ENCODE measurements at regions not wholly inside any gene's neighbourhood (a gene's known extent, or its start where the extent isn't known, plus 50 kb on each side); places are given as distances from the start of the nearest gene placed in this dataset.

GRCh38 chr6:109269953-109270517, 112.2 kb downstream of the CD164 start:
- DNase-seq (ENCODE audit: low read depth), result no peak
- no peak overlapping the region for H3K4me3 ChIP-seq (ENCODE audit: low read depth, low read length)
- TF ChIP-seq CTCF (IDR thresholded peaks at IDR 0.05; ENCODE audit: insufficient read depth, low read depth, low read length, missing control alignments), result no peak

DNA sequence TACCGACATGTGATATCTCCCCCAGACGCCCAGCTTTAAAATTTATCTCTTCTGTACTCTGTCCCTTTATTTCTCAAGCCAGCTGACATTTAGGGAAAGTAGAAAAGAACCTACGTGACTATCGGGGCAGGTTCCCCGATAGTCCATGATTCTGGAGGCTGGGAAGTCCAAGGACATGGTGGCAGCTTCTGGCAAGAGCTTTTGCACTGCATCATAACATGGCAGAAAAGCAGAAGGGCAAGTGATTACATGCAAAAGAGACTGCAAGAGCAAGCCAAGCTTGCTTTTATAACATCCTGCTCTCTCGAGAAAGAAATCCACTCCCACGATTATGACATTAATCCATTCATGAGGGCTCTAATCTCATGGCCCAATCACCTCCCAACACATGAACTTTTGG, 113.2 kb downstream of the CD164 start:
- no peak for DNase-seq (ENCODE audit: low read depth)
- no peak overlapping the region for H3K4me3 ChIP-seq (ENCODE audit: low read depth, low read length)
- no peak for TF ChIP-seq CTCF (IDR thresholded peaks at IDR 0.05; ENCODE audit: insufficient read depth, low read depth, low read length, missing control alignments)

DNA sequence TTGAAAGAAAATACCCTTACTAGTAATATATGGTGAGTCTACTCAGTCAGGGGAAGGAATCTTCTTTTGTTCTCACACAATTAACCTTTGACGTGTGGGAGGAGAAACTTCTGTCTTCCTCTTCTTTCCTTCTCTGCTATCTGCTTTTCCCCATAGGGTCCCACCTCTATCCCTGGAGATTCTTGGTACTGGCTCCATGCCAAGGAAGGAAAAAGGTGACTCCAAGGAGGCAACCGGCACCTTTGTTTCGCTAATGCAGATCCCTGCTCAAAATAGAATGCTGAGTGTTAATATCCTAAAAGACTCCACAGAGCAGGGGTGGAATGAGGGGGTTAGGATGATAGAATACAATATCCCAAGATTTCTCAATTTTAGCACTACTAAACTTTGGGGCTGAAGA, 116.7 kb downstream of the CD164 start:
- H3K4me3 ChIP-seq (ENCODE audit: low read depth, low read length), result no peak overlapping the region
- TF ChIP-seq CTCF (IDR thresholded peaks at IDR 0.05; ENCODE audit: insufficient read depth, low read depth, low read length, missing control alignments), result no peak
- DNase-seq (ENCODE audit: low read depth), result no peak

DNA sequence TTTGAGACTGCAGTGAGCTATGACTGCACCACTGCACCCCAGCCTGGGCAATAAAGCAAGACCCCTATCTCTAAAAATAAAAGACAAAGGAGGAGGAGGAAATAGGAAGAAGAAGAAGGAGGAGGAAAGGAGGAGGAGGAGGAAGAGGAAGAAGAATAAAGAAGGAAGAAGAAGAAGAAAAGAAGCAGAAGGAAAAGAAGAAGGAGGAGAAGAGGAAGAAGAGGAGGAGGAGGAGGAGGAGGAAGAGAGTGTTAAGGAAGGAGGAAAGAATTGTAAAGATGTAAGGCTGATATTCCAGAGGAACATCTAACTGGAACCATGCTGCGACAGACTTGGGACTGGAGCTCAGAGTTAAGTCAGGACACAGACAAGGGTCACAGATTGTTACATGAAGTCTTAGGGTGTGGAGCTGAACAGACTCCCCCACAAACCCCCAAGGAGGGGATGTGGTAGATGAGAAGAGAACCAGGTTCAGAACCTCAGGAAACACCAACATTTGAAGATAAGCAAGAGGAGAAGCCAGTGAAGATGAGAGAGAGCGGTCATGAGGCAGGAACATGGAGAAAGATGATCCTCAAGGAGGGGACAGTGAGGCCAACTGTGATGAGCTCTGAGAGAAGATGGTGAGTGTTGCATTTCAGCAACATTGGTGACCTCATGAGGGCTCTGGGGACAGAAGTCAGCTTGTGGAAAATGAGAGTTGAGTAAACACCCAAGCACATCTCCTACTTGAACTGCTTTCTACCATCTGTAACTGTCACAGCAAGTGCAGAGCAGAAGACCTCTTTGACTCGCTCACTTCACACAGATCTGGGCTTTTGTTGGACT, 118.2 kb downstream of the CD164 start:
- DNase-seq (ENCODE audit: low read depth), result no peak
- TF ChIP-seq CTCF (IDR thresholded peaks at IDR 0.05; ENCODE audit: insufficient read depth, low read depth, low read length, missing control alignments), result no peak
- H3K4me3 ChIP-seq (ENCODE audit: low read depth, low read length), result no peak overlapping the region

DNA sequence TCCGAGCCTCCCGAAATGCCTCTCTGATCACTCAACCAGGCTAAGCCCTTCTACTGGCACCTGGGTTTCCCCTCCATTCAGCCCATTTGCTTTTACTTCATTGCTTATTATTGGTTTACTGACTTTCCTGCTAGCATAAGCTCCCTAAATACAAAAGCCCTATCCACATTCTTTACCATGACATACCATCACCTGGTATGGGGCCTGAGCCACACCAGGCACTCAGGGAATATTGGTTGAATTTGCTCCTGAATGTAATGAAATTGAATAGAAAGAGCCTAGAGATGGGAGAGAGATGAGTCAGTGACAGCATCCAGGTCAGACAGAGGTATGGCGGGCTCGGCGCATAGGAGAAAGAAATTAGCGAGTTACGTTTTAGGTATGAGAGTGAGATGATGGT, 120.0 kb downstream of the CD164 start:
- DNase-seq (ENCODE audit: low read depth), result no peak
- TF ChIP-seq CTCF (IDR thresholded peaks at IDR 0.05; ENCODE audit: insufficient read depth, low read depth, low read length, missing control alignments), result no peak
- no peak overlapping the region for H3K4me3 ChIP-seq (ENCODE audit: low read depth, low read length)

DNA sequence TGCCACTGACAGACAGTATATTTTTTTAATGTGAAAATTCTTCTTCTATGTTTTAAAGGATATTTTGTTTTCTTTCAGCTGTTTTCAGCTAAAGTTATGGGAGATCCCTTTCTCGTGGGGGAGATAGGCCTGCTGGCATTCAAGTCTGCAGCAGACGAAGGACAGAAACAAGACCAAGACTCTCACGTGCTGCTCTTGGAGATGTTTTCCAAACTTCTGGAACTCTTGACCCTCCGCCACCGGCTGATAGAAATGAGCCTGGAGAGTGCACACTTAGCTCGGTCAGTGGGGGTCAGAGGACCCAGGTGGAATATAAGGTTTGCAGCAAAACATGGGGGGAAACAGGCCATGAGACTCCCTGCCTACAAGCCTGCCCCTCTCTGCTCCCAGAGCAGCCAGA, 120.5 kb downstream of the CD164 start:
- H3K4me3 ChIP-seq (ENCODE audit: low read depth, low read length), result no peak overlapping the region
- no peak for TF ChIP-seq CTCF (IDR thresholded peaks at IDR 0.05; ENCODE audit: insufficient read depth, low read depth, low read length, missing control alignments)
- no peak for DNase-seq (ENCODE audit: low read depth)

All from GM12865 (cell line).